Keratinocyte (primary cell): ENCODE measurements at regions not wholly inside any gene's neighbourhood (a gene's known extent, or its start where the extent isn't known, plus 50 kb on each side); places are given as distances from the start of the nearest gene placed in this dataset.

Experiments used
- CTCF ChIP-seq, 3 experiments: IDR thresholded peaks in 1 of 3; conservative IDR thresholded peaks in 1 of 3; optimal IDR thresholded peaks in 1 of 3; 2 replicates in 2 of 3; 3 replicates in 1 of 3; pipeline versions ENCODE3 to v1.5.1; 2011; ENCODE audit warnings: low read length in 3 of 3, mild to moderate bottlenecking in 3 of 3, moderate library complexity in 2 of 3, control low read depth in 1 of 3, inconsistent platforms in 1 of 3; ENCODE audit not compliant: insufficient read depth in 2 of 3; ENCODE audit errors: extremely low read depth in 1 of 3
- EZH2 ChIP-seq: IDR thresholded peaks from one replicate; pipeline ENCODE4 v1.6.1; 2012; ENCODE audit warnings: inconsistent platforms, mild to moderate bottlenecking, low read length, moderate library complexity

GRCh38 chr6:150681578-150682395 is 82.1 kb downstream of the PLEKHG1 start:
- TF ChIP-seq CTCF (optimal IDR thresholded peaks at IDR 0.05 in 1 of 3, IDR thresholded peaks at IDR 0.05 in 1 of 3, conservative IDR thresholded peaks at IDR 0.05 in 1 of 3; ENCODE audit: extremely low read depth in 1 of 3, insufficient read depth in 2 of 3, low read length in 3 of 3) (no peak), EZH2 (no peak)
